SK-N-MC (cell line): ENCODE measurements at regions not wholly inside any gene's neighbourhood (a gene's known extent, or its start where the extent isn't known, plus 50 kb on each side); places are given as distances from the start of the nearest gene placed in this dataset.

Source experiments
- EZH2 ChIP-seq: fragments of 200-600 bp; sonication (generic); IDR thresholded peaks from one replicate; pipeline ENCODE4 v1.6.1; 2017; ENCODE audit warnings: antibody characterized with exemption
- POLR2AphosphoS5 ChIP-seq: IDR thresholded peaks from 2 replicates; pipeline ENCODE4 v1.6.1; 2012; ENCODE audit warnings: mild to moderate bottlenecking, low read depth, low read length, borderline replicate concordance

- TF ChIP-seq POLR2AphosphoS5 (no peak), EZH2 (no peak)
Measured at GRCh38 chr9:100911273-100911672, 117.3 kb upstream of the PLPPR1 start.
